GM19240 (cell line): ENCODE measurements at regions not wholly inside any gene's neighbourhood (a gene's known extent, or its start where the extent isn't known, plus 50 kb on each side); places are given as distances from the start of the nearest gene placed in this dataset.

Source experiments
- DNase-seq: peaks from one replicate; pipeline ENCODE4 v3.0.0; 2011; ENCODE audit warnings: low spot score; ENCODE audit not compliant: insufficient read length

GRCh38 chr5:175805256-175806011 is 65.9 kb upstream of the CPLX2 start:
- no peak for DNase-seq

GRCh38 chr5:175808711-175809110 is 62.7 kb upstream of the CPLX2 start:
- no peak for DNase-seq

- DNase-seq: no peak
Measured at GRCh38 chr5:175809531-175810121, 61.8 kb upstream of the CPLX2 start.

- no peak for DNase-seq
Measured at GRCh38 chr5:175810457-175810856, 60.9 kb upstream of the CPLX2 start.

GRCh38 chr5:175811589-175811988 is 59.8 kb upstream of the CPLX2 start:
- no peak for DNase-seq

- DNase-seq: no peak
Measured at GRCh38 chr5:175813943-175814630, 57.3 kb upstream of the CPLX2 start.

GRCh38 chr5:175814691-175815090 is 56.7 kb upstream of the CPLX2 start:
- no peak for DNase-seq

- DNase-seq: no peak
Measured at GRCh38 chr5:175815126-175815913, 56.1 kb upstream of the CPLX2 start.

GRCh38 chr5:175816348-175816747 is 55.0 kb upstream of the CPLX2 start:
- DNase-seq: no peak

- no peak for DNase-seq
Measured at GRCh38 chr5:175819090-175819425, 52.3 kb upstream of the CPLX2 start.

- no peak for DNase-seq
Measured at GRCh38 chr5:175820230-175820629, 51.1 kb upstream of the CPLX2 start.
